ENCODE measurements at regions not wholly inside any gene's neighbourhood (a gene's known extent, or its start where the extent isn't known, plus 50 kb on each side); places are given as distances from the start of the nearest gene placed in this dataset.

- Histone ChIP-seq H3K9me3 (no peaks in the 10 kb centered on the region), H3K27ac (no peak overlapping the region), H3K27me3 (no peaks in the 10 kb centered on the region), H3K4me1 (no peaks in the 10 kb centered on the region), H3K36me3 (no peaks in the 10 kb centered on the region), H3K4me3 (no peak overlapping the region)
- DNase-seq (ENCODE audit: extremely low spot score in 2 of 2), result no peak
- TF ChIP-seq POLR2A (IDR thresholded peaks at IDR 0.05) (no peak), POLR2AphosphoS5 (IDR thresholded peaks at IDR 0.05; ENCODE audit: insufficient read depth in 1 of 2, low read depth in 1 of 2) (no peak), CTCF (IDR thresholded peaks at IDR 0.05) (no peak)
- intact Hi-C loops (cut with DNase I), result no loop called here
These were observed 479.7 kb downstream of the KIF20B start for GRCh38 chr10:90180886-90181691.

DNA sequence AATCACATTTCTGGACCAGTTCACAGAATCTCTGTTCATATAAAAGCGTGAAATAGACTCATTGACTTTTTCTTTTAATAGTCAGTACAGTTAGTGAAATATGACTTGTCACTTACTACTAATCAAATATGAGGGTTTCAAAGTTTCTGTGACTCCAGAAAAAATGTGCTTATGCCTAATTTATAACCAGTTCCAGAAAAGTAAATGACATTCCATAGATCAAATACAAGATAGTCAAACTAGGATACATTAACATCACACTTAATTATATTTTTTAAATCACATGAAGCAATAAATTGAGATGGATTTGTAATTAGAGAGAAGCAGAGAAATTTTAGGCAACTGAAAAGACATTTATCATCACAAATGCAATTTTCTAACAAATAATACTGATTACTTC lies 491.4 kb downstream of the KIF20B start:
- DNase-seq (ENCODE audit: extremely low spot score in 2 of 2), result no peak
- H3K27ac ChIP-seq, result no peak overlapping the region
- TF ChIP-seq CTCF (IDR thresholded peaks at IDR 0.05) (no peak), POLR2AphosphoS5 (IDR thresholded peaks at IDR 0.05; ENCODE audit: insufficient read depth in 1 of 2, low read depth in 1 of 2) (no peak), POLR2A (IDR thresholded peaks at IDR 0.05) (no peak)
- H3K4me3 ChIP-seq, result no peak overlapping the region
- no peaks in the 10 kb centered on the region for H3K36me3 ChIP-seq
- intact Hi-C loops (cut with DNase I), result no loop called here
- H3K9me3 ChIP-seq, result no peaks in the 10 kb centered on the region
- no peaks in the 10 kb centered on the region for H3K4me1 ChIP-seq
- no peaks in the 10 kb centered on the region for H3K27me3 ChIP-seq

DNA sequence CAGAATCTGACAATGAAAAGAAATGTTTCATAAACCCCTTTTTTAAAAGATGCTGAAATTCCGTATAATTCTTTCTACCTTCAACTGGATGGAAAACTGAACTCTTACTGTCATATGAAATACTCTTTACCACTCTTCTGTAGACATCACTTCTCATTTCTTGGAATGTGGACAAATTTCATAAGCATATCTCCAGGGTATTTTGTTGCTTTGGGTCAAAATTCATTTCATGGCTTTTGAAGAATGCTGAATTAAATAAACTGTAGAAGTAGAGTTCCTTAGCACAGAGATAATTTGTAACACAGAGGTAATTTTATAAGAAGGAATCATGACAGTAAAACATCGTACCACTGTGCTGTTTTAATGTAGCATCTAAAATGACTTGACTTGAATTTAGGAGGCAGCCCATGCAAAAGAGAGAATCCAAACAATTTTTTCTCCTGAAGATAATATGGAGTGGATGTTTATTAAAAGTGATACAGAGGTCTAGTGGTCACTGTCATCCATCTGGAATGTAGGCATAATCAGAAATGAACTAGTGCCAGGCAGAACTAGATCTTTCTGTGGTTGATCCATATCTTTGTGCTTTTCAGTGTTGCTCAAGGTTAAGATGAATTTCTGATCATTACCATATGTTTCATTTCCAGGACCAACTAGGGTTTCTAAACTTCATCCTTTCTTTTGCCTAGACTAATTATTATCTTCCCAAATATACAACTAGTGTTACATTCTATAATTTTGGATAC lies 492.0 kb downstream of the KIF20B start:
- no peaks in the 10 kb centered on the region for H3K27me3 ChIP-seq
- intact Hi-C loops (cut with DNase I), result no loop called here
- DNase-seq (ENCODE audit: extremely low spot score in 2 of 2), result no peak
- H3K36me3 ChIP-seq, result no peaks in the 10 kb centered on the region
- no peaks in the 10 kb centered on the region for H3K9me3 ChIP-seq
- H3K27ac ChIP-seq, result no peak overlapping the region
- H3K4me3 ChIP-seq, result no peak overlapping the region
- TF ChIP-seq POLR2AphosphoS5 (IDR thresholded peaks at IDR 0.05; ENCODE audit: insufficient read depth in 1 of 2, low read depth in 1 of 2), result no peak
- no peaks in the 10 kb centered on the region for H3K4me1 ChIP-seq

GRCh38 chr10:90195288-90195840 lies 494.0 kb downstream of the KIF20B start:
- H3K27me3 ChIP-seq, result no peaks in the 10 kb centered on the region
- TF ChIP-seq CTCF (IDR thresholded peaks at IDR 0.05) (no peak), POLR2A (IDR thresholded peaks at IDR 0.05) (no peak), POLR2AphosphoS5 (IDR thresholded peaks at IDR 0.05; ENCODE audit: insufficient read depth in 1 of 2, low read depth in 1 of 2) (no peak)
- H3K4me3 ChIP-seq, result no peak overlapping the region
- H3K27ac ChIP-seq, result no peak overlapping the region
- no peaks in the 10 kb centered on the region for H3K9me3 ChIP-seq
- H3K36me3 ChIP-seq, result no peaks in the 10 kb centered on the region
- no peak for DNase-seq (ENCODE audit: extremely low spot score in 2 of 2)
- intact Hi-C loops (cut with DNase I), result no loop called here
- no peaks in the 10 kb centered on the region for H3K4me1 ChIP-seq

GRCh38 chr10:90197766-90198165 lies 496.4 kb downstream of the KIF20B start:
- DNase-seq (ENCODE audit: extremely low spot score in 2 of 2), result no peak
- Histone ChIP-seq H3K27me3 (no peaks in the 10 kb centered on the region), H3K36me3 (no peaks in the 10 kb centered on the region), H3K27ac (no peak overlapping the region), H3K9me3 (no peaks in the 10 kb centered on the region), H3K4me1 (no peaks in the 10 kb centered on the region), H3K4me3 (no peak overlapping the region)
- intact Hi-C loops (cut with DNase I), result no loop called here
- TF ChIP-seq CTCF (IDR thresholded peaks at IDR 0.05), result no peak
- TF ChIP-seq POLR2AphosphoS5 (IDR thresholded peaks at IDR 0.05; ENCODE audit: insufficient read depth in 1 of 2, low read depth in 1 of 2), result no peak
- TF ChIP-seq POLR2A (IDR thresholded peaks at IDR 0.05), result no peak

All from vagina (tissue), 2 donors.